Activated T-cell treated with anti-CD3 and anti-CD28 coated beads, Interleukin-2, amount 50 U/mL, for 48 hours (primary cell): ENCODE measurements at regions not wholly inside any gene's neighbourhood (a gene's known extent, or its start where the extent isn't known, plus 50 kb on each side); places are given as distances from the start of the nearest gene placed in this dataset.
"Not testable (repeated sequence)": the region's sequence is repeated elsewhere in the genome, so short reads cannot be mapped to it uniquely, and the experiment has no call there.

Experiments used
- DNase-seq, 2 experiments: peaks; one replicate each; pipeline ENCODE4 v3.0.0-alpha.2; 2020

DNA sequence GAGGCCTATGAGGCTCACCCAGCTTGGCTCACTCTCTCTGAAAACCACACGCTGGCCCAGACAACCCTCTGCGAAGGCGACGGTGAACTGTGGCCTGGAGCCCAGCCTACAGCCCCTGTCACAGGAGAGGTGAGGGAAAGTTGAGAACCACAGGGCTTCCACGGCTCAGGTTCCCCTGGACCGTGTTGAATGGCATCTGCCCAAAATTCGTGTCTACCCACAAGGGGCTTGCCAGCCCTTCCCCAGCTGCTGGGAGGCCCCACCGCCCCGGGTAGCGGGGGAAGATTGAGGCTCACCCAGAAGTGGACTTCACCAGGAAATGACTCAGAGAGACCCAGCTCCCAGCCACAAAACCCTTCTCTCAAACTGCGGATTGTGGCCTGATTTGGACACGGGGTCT, 197.1 kb downstream of the CTTN start:
- DNase-seq = no peak

DNA sequence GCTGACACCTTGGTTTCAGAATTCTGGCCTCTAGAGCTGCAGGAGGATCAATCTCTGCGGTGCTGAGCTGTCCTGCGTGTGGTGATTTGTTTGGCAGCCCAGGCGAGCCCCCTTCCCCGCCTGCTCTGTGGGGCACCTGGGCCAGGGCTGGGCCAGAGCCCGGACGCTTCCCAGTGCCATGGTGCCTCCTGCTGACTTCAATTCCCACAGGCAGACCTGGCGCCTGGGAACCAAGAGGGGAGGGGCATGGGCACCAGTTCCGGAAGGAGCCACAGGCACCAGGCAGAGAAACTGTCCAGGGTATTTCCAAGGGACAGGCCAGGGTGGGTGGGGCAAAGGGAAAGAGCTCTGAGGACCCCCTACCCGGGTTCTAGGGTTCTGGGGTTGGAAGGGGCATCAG, 197.8 kb downstream of the CTTN start:
- DNase-seq = no peak

DNA sequence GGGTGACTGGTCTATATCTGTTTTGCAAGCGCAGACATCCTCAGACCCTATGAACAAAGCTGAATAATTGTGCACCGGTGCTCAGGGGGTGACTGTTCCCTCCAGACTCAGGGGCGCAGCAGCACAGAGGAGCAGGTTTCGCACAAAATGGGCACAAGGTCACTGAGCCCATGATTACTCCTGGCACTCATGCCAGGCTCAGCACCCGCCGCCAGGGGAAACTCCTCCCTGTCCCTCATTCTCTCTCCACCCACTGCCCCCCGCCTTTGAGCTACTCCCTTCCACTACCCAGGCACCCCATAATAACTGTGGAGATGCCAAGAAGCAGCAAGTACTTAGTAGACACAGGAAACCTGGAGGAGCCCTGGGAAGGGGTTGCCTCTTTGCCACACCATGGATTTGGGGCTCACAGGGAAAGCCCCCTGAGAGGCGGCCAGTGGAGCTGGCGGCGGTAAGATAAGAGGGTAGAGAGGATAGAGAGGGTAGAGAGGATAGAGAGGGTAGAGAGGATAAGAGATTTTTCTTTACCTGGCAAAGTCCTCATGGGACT, 198.8 kb downstream of the CTTN start:
- no peak for DNase-seq

DNA sequence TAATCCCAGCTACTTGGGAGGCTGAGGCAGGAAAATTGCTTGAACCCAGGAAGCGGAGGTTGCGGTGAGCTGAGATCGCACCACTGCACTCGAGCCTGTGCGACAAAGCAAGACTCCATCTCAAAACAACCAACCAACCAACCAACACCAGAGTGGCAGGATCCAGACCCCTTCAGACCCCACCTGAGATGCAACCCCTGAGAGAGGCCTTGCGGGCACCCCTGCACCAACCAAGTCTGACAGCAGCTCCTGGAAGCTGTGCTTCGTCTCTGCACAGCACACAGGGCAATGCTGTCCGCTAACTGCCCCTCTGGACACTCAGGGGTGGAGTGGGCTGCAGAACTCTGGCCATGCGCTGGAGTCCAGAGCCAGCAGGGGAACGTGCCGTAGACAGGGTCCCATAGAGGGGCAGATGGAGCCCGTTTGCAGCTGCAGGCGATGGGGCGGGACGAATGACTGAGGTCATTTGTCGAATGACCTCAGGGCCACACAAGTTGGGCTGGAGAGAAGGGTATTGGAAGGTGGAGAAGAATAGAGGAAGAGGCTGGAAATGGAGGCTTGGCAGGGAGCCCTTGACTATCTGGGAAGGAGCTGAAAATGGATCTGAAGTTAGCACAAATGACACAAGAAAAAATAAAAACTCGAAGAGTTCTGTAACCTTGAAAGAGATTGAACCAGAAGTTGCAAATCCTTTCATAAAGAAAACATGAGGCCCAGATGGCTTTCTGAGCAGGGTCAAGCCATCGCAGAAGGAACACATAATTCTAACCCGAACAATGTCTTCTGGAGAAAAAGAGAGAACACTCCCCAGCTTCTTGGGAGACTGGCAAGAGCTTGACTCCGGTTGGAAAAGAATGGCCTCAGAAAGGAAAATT, 199.7 kb downstream of the CTTN start:
- DNase-seq = no peak

DNA sequence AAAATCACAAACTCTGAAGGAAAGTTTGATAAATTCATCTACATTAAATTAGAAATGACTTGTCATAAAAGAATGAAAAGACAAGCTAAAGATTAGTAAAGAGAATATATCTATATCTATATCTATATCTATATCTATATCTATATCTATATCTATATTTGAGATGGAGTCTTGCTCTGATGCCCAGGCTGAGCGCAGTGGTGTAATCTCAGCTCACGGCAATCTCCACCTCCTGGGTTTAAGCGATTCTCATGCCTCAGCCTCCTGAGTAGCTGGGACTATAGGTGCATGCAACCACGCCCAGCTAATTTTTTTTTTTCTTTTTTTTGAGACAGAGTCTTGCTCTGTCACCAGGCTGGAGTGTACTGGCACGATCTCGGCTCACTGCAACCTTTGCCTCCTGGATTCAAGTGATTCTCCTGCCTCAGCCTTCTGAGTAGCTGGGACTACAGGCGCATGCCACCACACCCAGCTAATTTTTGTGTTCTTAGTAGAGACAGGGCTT, 202.6 kb downstream of the CTTN start:
- DNase-seq = not testable (repeated sequence)

DNA sequence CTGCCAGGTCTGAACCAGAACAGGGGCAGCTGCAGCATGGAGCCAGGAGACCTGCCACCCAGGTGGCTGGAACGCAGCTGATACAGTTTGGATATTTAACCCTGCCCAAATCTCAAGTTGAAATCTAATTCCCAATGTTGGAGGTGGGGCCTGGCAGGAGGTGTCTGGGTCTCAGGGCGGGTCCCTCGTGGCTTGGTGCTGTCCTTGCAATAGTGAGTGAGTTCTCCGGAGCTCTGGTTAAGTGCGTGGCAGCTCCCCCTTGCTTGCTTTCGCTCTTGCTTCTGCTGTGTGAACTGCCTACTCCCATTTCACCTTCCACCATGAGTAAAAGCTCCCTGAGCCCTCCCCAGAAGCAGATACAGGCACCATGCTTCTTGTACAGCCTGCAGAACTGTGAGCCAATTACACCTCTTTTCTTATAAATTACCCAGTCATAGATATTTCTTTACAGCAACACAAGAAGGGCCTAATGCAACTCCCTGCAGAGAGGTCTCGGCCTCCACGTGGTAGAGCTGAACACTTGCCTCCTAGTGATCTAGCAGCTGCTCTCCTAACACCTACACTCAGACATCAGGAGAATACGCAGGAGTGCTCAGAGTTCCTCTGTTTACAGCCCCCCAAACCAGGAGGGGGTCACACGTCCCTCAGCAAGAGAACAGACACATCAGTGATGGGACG, 203.7 kb downstream of the CTTN start:
- no peak for DNase-seq

DNA sequence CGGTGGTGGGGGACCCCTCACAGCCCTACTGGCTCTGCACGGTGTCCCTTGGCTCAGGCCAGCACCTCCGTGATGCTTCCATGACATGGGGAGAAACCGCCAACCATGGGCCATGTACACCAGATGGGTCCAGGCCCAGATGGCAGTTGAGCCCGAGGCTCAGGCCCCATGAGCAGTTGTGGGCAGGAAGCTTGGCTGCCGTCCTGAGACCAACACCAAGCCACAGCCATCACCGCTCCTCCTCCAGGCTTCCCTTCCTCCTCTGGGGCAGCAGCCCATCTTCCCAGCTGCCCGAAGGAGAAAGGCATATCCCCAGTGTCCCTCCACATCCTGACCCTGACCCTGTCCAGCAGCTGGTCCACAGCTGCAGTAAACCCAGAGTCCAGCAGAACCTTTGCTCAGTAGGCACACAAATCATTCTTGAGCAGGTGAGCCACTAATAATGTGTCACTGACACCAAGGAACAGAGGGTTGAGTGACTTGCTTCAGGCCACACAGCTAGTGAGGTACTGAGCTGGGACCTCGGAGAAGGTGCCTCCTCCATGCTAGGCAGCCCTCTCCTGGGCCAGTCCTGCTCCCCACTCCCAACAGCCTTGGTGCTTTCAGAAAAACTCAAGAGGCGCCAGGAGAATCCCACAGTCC, 204.9 kb downstream of the CTTN start:
- DNase-seq = no peak

DNA sequence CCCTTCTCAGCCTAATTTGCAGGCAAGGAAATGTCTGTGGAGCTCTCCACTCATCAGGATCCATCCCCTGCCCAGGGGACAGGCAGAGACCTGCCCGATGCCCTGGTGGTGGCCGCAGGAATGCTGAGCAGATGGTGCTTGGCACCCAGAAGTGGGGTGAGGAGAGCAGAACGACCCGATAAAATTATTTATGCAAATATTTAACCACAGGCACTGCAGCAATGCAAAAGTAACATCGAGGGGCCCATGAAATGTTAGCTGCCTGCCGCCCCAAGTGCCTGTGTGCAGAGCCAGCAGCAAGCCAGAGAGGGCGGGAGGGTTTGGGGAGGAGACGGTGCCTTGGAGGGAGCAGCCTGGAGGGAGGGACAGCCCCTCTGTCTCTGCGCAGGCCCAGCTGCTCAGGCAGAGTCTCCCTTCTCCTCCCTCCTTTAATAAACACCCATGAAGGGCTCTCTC, 205.5 kb downstream of the CTTN start:
- DNase-seq = no peak

DNA sequence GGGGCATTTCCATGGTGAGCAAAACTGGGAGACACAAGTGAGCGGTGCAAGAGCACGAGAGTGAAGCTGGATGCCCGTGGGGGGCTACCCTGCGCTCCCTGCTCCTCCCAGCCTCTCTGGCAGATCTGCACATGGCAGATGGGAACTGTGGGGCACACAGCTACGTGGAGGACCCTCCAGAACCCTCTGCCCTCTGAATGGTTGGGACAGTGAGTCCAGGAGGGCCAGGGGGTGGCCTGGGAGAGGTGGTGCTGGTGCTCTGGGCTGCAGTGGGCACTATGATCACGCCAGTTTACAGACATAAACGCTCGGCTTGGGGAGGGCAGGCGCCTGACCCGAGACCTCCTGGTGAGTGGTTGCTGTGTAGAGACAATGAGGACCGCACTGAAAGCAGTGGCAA, 205.9 kb downstream of the CTTN start:
- DNase-seq = no peak

DNA sequence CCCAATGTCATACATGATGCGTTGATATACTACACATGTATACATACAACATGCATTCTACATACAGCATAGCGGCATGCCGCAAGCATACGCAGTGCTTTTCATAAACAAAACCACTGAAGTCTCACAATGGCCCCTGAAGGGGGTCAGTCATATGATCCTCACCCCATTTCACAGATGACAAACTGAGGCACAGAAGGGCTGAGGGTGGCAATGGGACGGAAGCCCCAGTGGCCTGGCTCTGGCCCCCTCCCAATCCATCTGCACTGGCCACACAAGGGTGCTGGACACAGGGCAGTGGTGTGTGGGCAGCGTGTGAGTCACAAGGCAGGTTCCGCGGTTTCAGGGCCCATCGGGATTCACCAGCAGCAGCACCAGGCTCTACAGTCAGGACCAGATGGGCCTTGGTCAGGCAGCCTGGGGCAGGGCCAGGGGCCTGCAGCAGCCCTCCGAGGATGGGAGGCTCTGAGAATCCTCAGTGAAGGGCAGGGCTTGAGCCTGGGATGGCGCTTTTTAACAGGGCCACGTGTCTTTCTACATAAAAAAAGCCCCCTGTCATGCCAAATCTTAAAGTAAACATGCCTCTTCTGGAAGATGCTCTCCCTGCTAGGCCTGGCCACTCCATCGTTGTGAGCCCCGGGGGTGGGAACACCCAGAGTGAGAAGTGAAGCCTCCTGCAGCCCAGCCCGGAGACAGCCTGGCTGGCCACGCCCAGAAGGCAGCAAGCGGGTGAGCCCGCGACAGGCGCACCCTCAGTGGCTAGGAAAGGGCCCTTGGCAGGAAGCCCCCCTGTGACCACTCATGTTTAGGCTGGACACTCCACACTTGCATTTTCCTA, 206.5 kb downstream of the CTTN start:
- no peak for DNase-seq

DNA sequence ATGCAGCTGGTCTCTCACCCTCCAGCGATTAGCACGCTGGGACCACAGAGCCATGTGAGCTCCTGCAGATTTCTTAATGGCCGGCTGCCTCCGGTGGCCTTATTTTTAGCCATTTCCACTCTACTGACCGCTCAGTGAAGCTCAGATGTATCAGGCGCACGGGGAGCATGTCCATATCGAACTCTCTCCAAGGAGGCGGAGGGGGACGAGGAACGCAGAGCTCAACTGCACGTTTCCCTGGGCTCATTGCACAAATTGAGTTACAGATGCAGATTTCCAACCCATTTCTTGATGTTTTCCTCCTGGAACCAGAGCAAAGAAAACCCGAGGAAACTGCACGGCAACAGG, 207.1 kb downstream of the CTTN start:
- DNase-seq = no peak

DNA sequence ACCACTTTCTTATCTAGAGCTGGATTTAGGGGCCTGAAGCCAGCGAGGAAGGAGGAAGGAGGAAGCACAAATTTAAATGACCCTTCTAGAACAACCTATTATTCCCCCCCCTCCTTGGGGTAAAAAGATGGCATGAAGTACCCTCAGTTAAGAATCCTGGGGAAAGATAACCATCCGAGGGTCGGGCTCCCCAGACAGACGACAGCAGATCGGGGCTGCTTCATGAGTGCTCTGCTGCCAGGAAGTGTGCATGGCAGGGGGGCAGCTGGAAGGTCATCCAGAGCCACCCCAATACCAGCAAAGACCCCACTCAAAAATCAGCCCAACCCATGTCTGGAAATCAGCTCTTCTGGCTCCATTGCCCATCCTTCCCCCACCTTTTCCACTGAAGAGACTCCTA, 207.5 kb downstream of the CTTN start:
- no peak for DNase-seq

DNA sequence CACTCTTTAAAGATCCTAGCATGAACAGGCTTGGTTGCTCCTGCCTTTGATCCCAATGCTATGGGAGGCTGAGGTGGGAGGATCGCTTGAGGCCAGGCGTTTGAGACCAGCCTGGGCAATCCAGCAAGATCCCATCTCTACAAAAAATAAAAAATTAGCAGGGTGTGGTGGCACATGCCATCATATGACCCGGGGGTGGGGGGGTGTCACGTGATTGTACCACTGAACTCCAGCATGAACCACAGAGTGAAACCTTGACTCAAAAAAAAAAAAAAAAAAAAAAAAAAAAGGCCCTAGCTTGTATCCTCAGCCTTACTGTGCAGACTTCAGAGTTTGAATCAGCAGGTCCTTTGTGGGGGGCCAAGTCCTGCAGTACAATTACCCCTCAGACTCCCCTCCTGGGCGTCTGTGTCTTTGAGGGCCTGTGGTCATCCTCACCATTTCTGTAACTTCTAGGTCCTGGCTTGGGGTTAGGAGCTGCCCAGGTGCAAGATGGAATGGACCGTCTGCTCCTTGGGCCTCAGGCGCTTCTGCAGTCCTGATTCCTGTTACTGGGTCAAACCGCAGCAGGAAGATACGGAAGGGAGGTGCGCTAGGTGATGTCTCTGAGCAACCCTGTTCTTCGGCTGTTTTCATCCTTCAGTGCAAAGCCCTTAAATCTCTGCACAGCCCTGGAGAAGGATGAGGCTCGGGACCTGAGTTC, 208.1 kb downstream of the CTTN start:
- no peak for DNase-seq

DNA sequence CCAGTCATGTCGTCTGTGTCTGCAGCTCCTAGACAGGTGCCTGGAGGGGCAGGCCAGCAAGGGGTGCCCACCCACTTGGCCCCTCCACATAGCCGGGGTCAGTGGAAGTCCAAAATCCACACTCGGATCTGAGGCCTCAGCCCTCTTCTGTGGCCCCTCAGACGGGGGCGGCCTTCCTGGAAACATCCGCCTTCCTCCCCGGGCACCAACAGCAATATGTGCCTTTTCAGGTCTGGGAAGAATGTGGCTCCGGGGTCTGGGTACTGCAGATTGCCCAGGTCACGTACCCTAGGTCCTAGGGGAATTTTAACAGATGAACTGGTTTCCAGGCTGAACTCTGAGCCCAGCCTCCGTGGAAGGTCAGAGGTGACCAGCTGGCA, 208.6 kb downstream of the CTTN start:
- DNase-seq = no peak

DNA sequence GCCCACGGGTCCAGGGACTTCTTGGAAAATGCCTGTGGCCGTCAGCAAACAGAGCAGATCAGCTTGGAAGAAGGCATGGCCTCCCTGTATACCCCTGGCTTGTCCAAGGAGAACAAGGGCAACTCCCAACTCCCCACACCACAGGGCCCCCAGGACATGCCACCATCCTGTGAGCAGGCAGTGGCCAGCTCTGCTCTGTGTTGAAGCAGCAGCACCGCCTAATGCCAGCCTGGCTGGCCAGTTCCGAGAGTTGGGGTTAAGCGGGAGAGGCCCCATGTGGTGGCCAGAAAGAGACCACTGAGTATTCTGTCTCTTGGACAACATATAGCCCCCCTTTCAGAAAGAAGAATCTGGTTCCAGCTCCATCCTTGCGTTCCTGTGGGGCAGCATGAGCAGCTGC, 209.2 kb downstream of the CTTN start:
- no peak for DNase-seq

DNA sequence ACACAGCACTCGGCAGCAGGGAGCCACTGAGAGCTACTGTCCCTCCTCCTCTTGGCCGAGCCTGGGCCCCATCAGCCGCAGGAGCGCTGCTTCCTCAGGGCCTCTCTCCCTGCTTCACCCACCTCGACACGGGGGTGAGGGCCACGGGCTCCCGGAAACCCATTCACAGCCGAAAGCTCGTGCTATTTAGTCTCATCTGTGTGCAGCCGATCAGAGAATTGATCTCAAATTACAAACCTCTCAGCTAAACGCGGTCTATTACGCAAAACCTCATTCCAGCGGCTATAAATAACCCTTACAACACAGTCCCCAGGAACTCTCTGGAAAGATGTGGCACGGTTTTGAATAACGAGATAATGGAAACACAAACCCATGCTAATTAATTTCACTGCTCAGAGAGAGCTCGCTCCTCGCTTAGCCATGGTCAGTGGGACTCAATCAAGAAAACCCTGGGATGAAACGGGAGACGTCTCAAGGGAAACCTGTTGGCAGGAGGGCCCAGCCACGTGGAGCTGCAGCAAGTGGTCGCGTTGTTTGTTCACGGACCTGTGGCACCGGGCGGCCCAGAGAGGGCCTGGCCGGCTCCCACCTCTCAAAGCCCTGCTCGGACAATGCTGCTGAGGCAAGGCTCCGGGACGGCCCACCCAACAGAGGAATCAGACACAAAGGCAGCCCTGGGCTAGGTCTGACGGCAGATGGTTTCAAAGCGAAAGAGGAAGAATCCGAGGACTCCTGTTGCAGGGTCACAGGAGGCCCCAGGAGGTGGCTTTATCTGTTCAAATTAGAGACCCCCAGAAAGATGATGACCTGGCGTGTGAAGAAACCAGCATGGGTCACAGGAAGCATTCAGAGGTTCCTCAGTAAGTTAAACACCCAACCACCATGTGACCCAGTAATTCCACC, 210.5 kb downstream of the CTTN start:
- no peak for DNase-seq

DNA sequence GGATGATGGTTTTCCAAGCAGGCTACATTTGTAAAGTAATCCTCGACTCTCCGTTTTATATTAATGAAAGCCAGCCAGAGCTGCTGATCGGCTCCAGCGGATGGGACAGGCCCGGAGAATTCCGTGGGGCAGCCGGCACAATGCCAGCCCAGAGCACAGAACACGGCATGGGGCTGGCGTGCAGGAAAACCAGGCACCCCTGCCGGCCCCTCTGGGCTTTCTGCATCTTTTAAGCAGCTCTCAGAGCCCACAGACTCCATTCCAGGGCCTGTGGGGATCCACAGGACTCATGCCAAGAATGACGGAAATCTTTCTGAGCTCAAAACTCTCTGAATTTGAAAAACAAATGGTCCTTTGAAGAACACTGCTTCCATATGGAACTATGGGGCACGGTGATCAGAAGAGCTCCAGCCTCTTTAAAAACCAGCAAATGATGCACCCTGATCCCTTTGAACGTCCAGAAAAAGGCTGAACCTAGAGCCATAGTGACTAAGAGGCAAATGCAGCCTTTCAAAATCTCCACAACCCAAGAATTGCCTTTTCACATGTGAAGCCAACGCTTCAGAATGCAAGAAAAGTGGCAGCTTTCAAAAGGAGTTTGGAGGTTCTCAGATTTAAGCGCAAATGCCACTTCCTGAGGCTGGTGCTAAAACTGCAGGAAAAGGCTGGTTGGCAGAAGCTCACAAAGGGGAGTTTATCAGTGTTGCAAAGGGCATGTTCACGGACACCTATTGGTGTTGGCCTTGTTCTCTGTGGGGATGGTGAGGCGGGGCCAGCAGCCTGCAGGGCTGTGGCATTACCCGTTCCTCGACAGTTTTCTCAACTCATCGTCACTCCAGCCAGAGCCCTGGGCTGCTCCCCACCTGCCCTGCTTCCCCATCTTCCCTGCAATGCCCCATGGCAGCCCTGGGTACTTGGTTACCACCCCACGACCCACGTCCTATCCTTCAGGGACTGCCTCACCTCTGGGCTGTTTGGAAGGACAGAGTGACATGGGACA, 212.5 kb downstream of the CTTN start:
- no peak for DNase-seq

DNA sequence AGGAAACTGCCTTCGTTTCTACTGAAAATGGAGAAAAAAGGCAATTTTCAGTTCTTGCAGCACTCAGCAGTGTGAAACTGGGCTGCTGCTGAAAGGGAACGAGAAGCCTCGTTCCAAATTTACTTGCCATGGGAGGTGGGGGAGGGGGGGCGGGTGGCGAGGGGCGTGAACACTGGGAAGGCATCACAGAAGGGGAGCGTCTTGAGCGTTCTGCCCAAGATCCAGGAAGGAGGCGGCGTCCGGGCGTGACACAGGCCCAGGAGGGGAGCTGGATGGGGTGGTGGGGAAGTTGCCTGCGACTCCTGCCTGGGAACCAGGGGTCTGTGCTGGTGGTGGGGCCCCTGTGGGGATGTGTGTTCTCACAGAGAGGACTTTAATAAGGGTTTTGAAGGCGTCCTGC, 213.5 kb downstream of the CTTN start:
- no peak for DNase-seq

DNA sequence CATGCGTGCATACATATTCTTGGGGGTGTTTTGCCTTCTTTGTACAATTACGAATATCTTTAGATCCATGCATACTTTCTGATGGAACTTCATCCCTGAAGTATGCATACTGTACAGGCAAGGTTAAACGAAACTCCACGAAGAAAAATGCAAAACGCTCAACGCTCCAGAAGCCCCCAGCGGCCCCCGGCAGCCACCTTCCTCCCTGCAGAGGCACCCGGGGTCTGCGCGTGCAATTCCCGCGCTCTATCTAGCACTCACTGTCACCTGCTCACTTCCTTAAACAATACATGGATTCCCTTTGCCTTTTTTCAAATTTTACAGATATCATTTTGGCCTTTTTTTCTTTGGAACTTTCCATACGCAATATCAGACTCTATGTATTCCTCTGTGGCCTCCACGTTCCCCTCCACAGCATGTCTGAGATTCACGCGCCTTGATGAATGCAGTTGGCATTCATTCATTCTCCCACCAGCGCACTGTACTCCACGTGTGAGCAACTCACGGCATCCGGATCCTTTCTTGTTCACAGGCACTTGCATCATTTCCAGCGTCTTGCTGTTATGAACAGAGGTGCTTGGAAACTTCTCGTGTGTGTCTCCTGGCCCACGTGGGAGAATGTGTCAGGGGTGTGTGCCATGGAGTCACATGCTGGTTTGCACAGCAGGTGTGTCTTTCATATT, 214.3 kb downstream of the CTTN start:
- no peak for DNase-seq
